H9 (cell line): ENCODE measurements at regions not wholly inside any gene's neighbourhood (a gene's known extent, or its start where the extent isn't known, plus 50 kb on each side); places are given as distances from the start of the nearest gene placed in this dataset.

Experiments used
- DNase-seq: peaks from one replicate; pipeline ENCODE4 v3.0.0-alpha.2; 2017
- H2AFZ ChIP-seq: one replicate; pipeline ENCODE4 v1.6.1; 2013; ENCODE audit warnings: mild to moderate bottlenecking, low read length, control low read depth, moderate library complexity
- H2AK5ac ChIP-seq: 2 replicates; pipeline ENCODE4 v1.6.1; 2013; ENCODE audit warnings: low read length, control low read depth, mixed read lengths; ENCODE audit not compliant: insufficient read length
- H2BK120ac ChIP-seq: one replicate; pipeline ENCODE4 v1.6.1; 2013; ENCODE audit warnings: low read depth, mild to moderate bottlenecking, low read length, control low read depth, inconsistent platforms; ENCODE audit not compliant: poor library complexity, severe bottlenecking
- H2BK12ac ChIP-seq: 2 replicates; pipeline ENCODE4 v1.6.1; 2013; ENCODE audit warnings: low read length, control low read depth, mixed read lengths, low read depth; ENCODE audit not compliant: insufficient read length
- H2BK15ac ChIP-seq: 2 replicates; pipeline ENCODE4 v1.6.1; 2013; ENCODE audit warnings: low read depth, low read length, control low read depth
- H2BK20ac ChIP-seq: one replicate; pipeline ENCODE4 v1.6.1; 2013; ENCODE audit warnings: low read depth, mild to moderate bottlenecking, low read length, control low read depth, inconsistent platforms; ENCODE audit not compliant: poor library complexity, severe bottlenecking
- H2BK5ac ChIP-seq: 2 replicates; pipeline ENCODE4 v1.6.1; 2013; ENCODE audit warnings: low read length, control low read depth, mixed read lengths; ENCODE audit not compliant: insufficient read length
- H3K14ac ChIP-seq: 2 replicates; pipeline ENCODE4 v1.6.1; 2013; ENCODE audit warnings: low read length, control low read depth; ENCODE audit not compliant: insufficient read depth
- H3K18ac ChIP-seq: 2 replicates; pipeline ENCODE4 v1.6.1; 2013; ENCODE audit warnings: low read depth, mild to moderate bottlenecking, mixed read lengths, low read length, control low read depth; ENCODE audit not compliant: insufficient read length
- H3K23ac ChIP-seq: 2 replicates; pipeline ENCODE4 v1.6.1; 2013; ENCODE audit warnings: low read length, control low read depth, mixed read lengths, low read depth; ENCODE audit not compliant: insufficient read length
- H3K23me2 ChIP-seq: 2 replicates; pipeline ENCODE4 v1.6.1; 2013; ENCODE audit warnings: low read depth, mild to moderate bottlenecking, mixed read lengths, low read length, control low read depth; ENCODE audit not compliant: insufficient read length, poor library complexity, severe bottlenecking
- H3K27ac ChIP-seq: 2 replicates; pipeline ENCODE4 v1.5.1; 2013; ENCODE audit warnings: low read length, control low read depth, mixed read lengths, low read depth; ENCODE audit not compliant: insufficient read length
- H3K27me3 ChIP-seq: 2 replicates; pipeline ENCODE4 v1.6.1; 2013; ENCODE audit warnings: low read length, control low read depth, inconsistent platforms; ENCODE audit not compliant: insufficient read depth
- H3K4ac ChIP-seq: 2 replicates; pipeline ENCODE4 v1.6.1; 2013; ENCODE audit warnings: low read depth, mild to moderate bottlenecking, control low read depth, inconsistent platforms, low read length, moderate library complexity
- H3K4me1 ChIP-seq: 2 replicates; pipeline ENCODE4 v1.6.1; 2013; ENCODE audit warnings: low read length, control low read depth, inconsistent platforms; ENCODE audit not compliant: insufficient read depth
- H3K4me2 ChIP-seq: 2 replicates; pipeline ENCODE4 v1.6.1; 2013; ENCODE audit warnings: low read length, control low read depth, mixed read lengths; ENCODE audit not compliant: insufficient read length, insufficient read depth
- H3K56ac ChIP-seq: 2 replicates; pipeline ENCODE4 v1.6.1; 2013; ENCODE audit warnings: low read depth, mild to moderate bottlenecking, mixed read lengths, low read length, control low read depth; ENCODE audit not compliant: insufficient read length
- H3K79me1 ChIP-seq: 2 replicates; pipeline ENCODE4 v1.6.1; 2013; ENCODE audit warnings: low read depth, mild to moderate bottlenecking, moderate library complexity, low read length, control low read depth, inconsistent platforms; ENCODE audit not compliant: insufficient read depth, poor library complexity, severe bottlenecking
- H3K79me2 ChIP-seq: 2 replicates; pipeline ENCODE4 v1.6.1; 2013; ENCODE audit warnings: low read length, control low read depth, inconsistent platforms; ENCODE audit not compliant: insufficient read depth
- H3K9ac ChIP-seq: 2 replicates; pipeline ENCODE4 v1.6.1; 2013; ENCODE audit warnings: low read length, control low read depth, mixed read lengths; ENCODE audit not compliant: insufficient read length; ENCODE audit errors: extremely low read depth
- H3K9me3 ChIP-seq: one replicate; pipeline ENCODE4 v1.6.1; 2013; ENCODE audit warnings: low read depth, low read length, inconsistent platforms; ENCODE audit not compliant: control insufficient read depth
- H3T11ph ChIP-seq: one replicate; pipeline ENCODE4 v1.6.1; 2013; ENCODE audit warnings: mild to moderate bottlenecking, low read length, control low read depth, inconsistent platforms
- H4K20me1 ChIP-seq: one replicate; pipeline ENCODE4 v1.6.1; 2013; ENCODE audit not compliant: control insufficient read depth, insufficient read length, insufficient read depth
- H4K5ac ChIP-seq: 2 replicates; pipeline ENCODE4 v1.6.1; 2013; ENCODE audit warnings: low read depth, mild to moderate bottlenecking, mixed read lengths, low read length, control low read depth; ENCODE audit not compliant: insufficient read length
- H4K8ac ChIP-seq: replicated peaks from 2 replicates; pipeline ENCODE4 v1.6.1; 2013; ENCODE audit warnings: low read length, control low read depth, mixed read lengths, low read depth; ENCODE audit not compliant: insufficient read length
- H4K91ac ChIP-seq: 2 replicates; pipeline ENCODE4 v1.6.1; 2013; ENCODE audit warnings: low read depth, mild to moderate bottlenecking, moderate library complexity, mixed read lengths, low read length, control low read depth; ENCODE audit not compliant: insufficient read length
- H3K27ac Mint-ChIP-seq, 3 experiments: 2 replicates in 2 of 3; 3 replicates in 1 of 3; pipeline ENCODE4 v1.8.0; 2020 to 2021; ENCODE audit warnings: mixed read lengths in 3 of 3, mild to moderate bottlenecking in 1 of 3, moderate library complexity in 1 of 3
- H3K27me3 Mint-ChIP-seq: 2 replicates; pipeline ENCODE4 v1.8.0; 2021; ENCODE audit warnings: low read depth, mild to moderate bottlenecking, moderate library complexity, mixed read lengths
- H3K36me3 Mint-ChIP-seq, 3 experiments: 2 replicates in 2 of 3; 3 replicates in 1 of 3; pipeline ENCODE4 v1.8.0; 2020 to 2021; ENCODE audit warnings: low read depth in 3 of 3, mixed read lengths in 3 of 3; ENCODE audit not compliant: insufficient read depth in 1 of 3
- H3K4me1 Mint-ChIP-seq, 2 experiments: 2 replicates each; pipeline ENCODE4 v1.8.0; 2020; ENCODE audit warnings: mixed read lengths in 2 of 2
- H3K4me3 Mint-ChIP-seq, 2 experiments: 2 replicates in 1 of 2; 3 replicates in 1 of 2; pipeline ENCODE4 v1.8.0; 2020 to 2021; ENCODE audit warnings: mild to moderate bottlenecking in 2 of 2, mixed read lengths in 2 of 2, moderate library complexity in 1 of 2
- H3K9me3 Mint-ChIP-seq, 2 experiments: 2 replicates in 1 of 2; 3 replicates in 1 of 2; pipeline ENCODE4 v1.8.0; 2020; ENCODE audit warnings: mild to moderate bottlenecking in 2 of 2, mixed read lengths in 2 of 2, moderate library complexity in 1 of 2
- WGBS: extraction: QIAGEN DNeasy Blood & Tissue Kit; methylation state at CpG from one replicate; pipeline ENCODE4 v1.1.7; 2013; ENCODE audit warnings: missing lambda C conversion rate, low lambda C conversion rate, mixed read lengths; ENCODE audit not compliant: insufficient read length; ENCODE audit errors: extremely low coverage; 5-methylcytosine and 5-hydroxymethylcytosine counted together
- TF ChIP-seq, protein P1 (sequence below): fragments of 200-600 bp; sonication (generic); conservative IDR thresholded peaks from 3 replicates; pipeline ENCODE4 v1.8.0; 2021; ENCODE audit warnings: antibody characterized with exemption, mild to moderate bottlenecking

DNA sequence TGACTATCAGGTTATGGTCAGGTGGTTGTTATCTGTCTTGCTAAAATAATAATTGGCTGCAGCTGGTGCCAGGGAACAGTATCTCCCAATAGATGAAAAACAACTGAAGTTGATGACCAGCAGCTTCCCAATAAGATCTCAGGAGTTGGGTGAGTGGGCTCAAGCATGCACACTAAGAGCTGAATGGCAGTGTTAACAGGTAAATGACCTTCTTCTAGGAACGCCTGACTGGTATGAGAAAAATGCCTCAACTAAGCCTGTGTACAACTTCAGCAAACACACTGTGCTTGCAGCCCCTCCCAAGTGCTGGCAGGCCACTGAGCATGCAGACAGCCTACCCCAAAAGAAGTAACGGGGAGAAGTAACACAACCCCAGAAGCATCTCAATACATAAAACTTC, 636.9 kb downstream of the ACTR3B start:
- Histone ChIP-seq H3K79me2 (no peaks in the 10 kb centered on the region), H4K5ac (no peak overlapping the region), H3K9me3 (peaks cover 57% of the 10 kb centered on the region), H4K8ac (no peak overlapping the region), H3K23me2 (no peaks in the 10 kb centered on the region), H3K4me2 (no peak overlapping the region), H3K23ac (no peak overlapping the region), H3K79me1 (no peaks in the 10 kb centered on the region), H2BK20ac (no peak overlapping the region), H2AK5ac (no peak overlapping the region), H3K4me1 (no peaks in the 10 kb centered on the region), H4K91ac (no peak overlapping the region), H2BK12ac (no peak overlapping the region), H3K14ac (no peak overlapping the region), H3T11ph (no peak overlapping the region), H2AFZ (no peak overlapping the region), H2BK5ac (no peak overlapping the region), H3K27ac (no peak overlapping the region), H3K9ac (no peak overlapping the region), H3K18ac (no peak overlapping the region), H3K4ac (no peak overlapping the region), H3K27me3 (no peaks in the 10 kb centered on the region), H2BK120ac (no peak overlapping the region), H4K20me1 (no peaks in the 10 kb centered on the region), H2BK15ac (no peak overlapping the region), H3K56ac (no peak overlapping the region)
- TF ChIP-seq, protein P1, sequence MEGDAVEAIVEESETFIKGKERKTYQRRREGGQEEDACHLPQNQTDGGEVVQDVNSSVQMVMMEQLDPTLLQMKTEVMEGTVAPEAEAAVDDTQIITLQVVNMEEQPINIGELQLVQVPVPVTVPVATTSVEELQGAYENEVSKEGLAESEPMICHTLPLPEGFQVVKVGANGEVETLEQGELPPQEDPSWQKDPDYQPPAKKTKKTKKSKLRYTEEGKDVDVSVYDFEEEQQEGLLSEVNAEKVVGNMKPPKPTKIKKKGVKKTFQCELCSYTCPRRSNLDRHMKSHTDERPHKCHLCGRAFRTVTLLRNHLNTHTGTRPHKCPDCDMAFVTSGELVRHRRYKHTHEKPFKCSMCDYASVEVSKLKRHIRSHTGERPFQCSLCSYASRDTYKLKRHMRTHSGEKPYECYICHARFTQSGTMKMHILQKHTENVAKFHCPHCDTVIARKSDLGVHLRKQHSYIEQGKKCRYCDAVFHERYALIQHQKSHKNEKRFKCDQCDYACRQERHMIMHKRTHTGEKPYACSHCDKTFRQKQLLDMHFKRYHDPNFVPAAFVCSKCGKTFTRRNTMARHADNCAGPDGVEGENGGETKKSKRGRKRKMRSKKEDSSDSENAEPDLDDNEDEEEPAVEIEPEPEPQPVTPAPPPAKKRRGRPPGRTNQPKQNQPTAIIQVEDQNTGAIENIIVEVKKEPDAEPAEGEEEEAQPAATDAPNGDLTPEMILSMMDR, result no peak
- H3K4me3 Mint-ChIP-seq, result no peak overlapping the region
- H3K27ac Mint-ChIP-seq, result no peak overlapping the region
- peaks cover 91 to 93% of the 10 kb centered on the region in 2 experiments for H3K9me3 Mint-ChIP-seq
- no CpG with 5 or more reads among the region's 2 CpGs for WGBS
- peaks cover 3% of the 10 kb centered on the region for H3K27me3 Mint-ChIP-seq
- peaks cover 6 to 33% (median 12%) of the 10 kb centered on the region in 3 experiments for H3K36me3 Mint-ChIP-seq
- DNase-seq, result no peak
- no peaks in the 10 kb centered on the region for H3K4me1 Mint-ChIP-seq
